Stomach (tissue), 4 donors: ENCODE measurements at regions not wholly inside any gene's neighbourhood (a gene's known extent, or its start where the extent isn't known, plus 50 kb on each side); places are given as distances from the start of the nearest gene placed in this dataset.

Experiments
- CTCF ChIP-seq, 7 experiments: fragments of 450-650 bp in 4 of 7; fragments of 200-600 bp in 3 of 7; sonication (generic) in 3 of 7; IDR thresholded peaks; one replicate each; pipeline ENCODE4 v1.5.1; 2016 to 2019; ENCODE audit warnings: antibody characterized with exemption in 7 of 7, control low read depth in 2 of 7, mild to moderate bottlenecking in 1 of 7
- POLR2A ChIP-seq, 4 donors: fragments of 450-650 bp; IDR thresholded peaks; one replicate each; pipeline ENCODE4 v1.6.1; 2016; ENCODE audit warnings: antibody characterized with exemption in 4 of 4, control low read depth in 2 of 4, mild to moderate bottlenecking in 1 of 4, moderate library complexity in 1 of 4

GRCh38 chr18:68072744-68073143 lies 556.2 kb upstream of the DSEL start:
- TF ChIP-seq CTCF (IDR thresholded peaks at IDR 0.05) (no peak), POLR2A (IDR thresholded peaks at IDR 0.05) (no peak)
